RWPE2 (cell line): ENCODE measurements at regions not wholly inside any gene's neighbourhood (a gene's known extent, or its start where the extent isn't known, plus 50 kb on each side); places are given as distances from the start of the nearest gene placed in this dataset.

ENCODE experiments used
- ATAC-seq: fragments of 200-7000 bp; cut with Tn5 transposase; 3 replicates; pipeline ENCODE4 v1.9.1; 2021; ENCODE audit warnings: low read depth
- DNase-seq: peaks from one replicate; pipeline ENCODE4 v3.0.0-alpha.2; 2020; ENCODE audit warnings: low spot score
- H3K27ac ChIP-seq: fragments of 450-650 bp; 2 replicates; pipeline ENCODE4 v1.5.1; 2017; ENCODE audit warnings: mild to moderate bottlenecking; ENCODE audit not compliant: poor library complexity, severe bottlenecking
- H3K27me3 ChIP-seq: fragments of 250-450 bp; sonication (Bioruptor Pico); 2 replicates; pipeline ENCODE4 v1.5.1; 2021; ENCODE audit warnings: mild to moderate bottlenecking, moderate library complexity; ENCODE audit not compliant: insufficient read depth, poor library complexity, severe bottlenecking
- H3K36me3 ChIP-seq: fragments of 250-450 bp; sonication (Bioruptor Pico); 2 replicates; pipeline ENCODE4 v1.5.1; 2020; ENCODE audit warnings: low read depth, mild to moderate bottlenecking, moderate library complexity
- H3K4me1 ChIP-seq: fragments of 250-450 bp; sonication (Bioruptor Pico); 2 replicates; pipeline ENCODE4 v1.5.1; 2021; ENCODE audit warnings: mild to moderate bottlenecking, moderate library complexity; ENCODE audit not compliant: insufficient read depth, poor library complexity, severe bottlenecking
- H3K4me3 ChIP-seq: fragments of 250-450 bp; sonication (Bioruptor Pico); 2 replicates; pipeline ENCODE4 v1.5.1; 2021; ENCODE audit warnings: mild to moderate bottlenecking, moderate library complexity; ENCODE audit not compliant: severe bottlenecking
- H3K9me3 ChIP-seq: fragments of 250-450 bp; sonication (Bioruptor Pico); 2 replicates; pipeline ENCODE4 v1.5.1; 2021; ENCODE audit warnings: mild to moderate bottlenecking, moderate library complexity; ENCODE audit not compliant: severe bottlenecking
- TF ChIP-seq, protein P1 (sequence below): fragments of 450-650 bp; IDR thresholded peaks from one replicate; pipeline ENCODE4 v1.5.1; 2017; ENCODE audit warnings: mild to moderate bottlenecking, moderate library complexity; ENCODE audit not compliant: poor library complexity, severe bottlenecking

DNA sequence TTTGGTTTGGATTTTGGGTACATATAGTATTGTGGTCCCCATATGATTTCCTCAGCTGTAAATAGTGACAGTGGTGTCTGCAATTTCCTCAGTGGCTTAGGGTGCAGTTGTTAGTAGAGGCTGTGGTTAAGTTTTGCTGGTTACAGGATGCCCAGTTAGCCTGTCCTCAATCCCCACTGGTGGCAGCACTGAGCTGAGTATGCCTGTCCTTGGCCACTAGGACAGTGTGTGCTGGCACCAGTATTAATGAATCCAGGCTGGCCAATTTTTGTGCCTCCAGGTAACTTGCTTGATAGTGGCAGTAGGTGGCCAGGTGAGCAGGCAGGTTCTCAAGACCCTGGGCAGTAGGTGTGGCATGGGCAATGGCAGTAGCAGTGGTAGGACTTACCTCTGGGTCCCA lies 973.1 kb downstream of the TMEM182 start:
- Histone ChIP-seq H3K27ac (no peak overlapping the region), H3K4me3 (no peak overlapping the region), H3K9me3 (no peaks in the 10 kb centered on the region), H3K27me3 (no peaks in the 10 kb centered on the region), H3K4me1 (no peaks in the 10 kb centered on the region), H3K36me3 (no peaks in the 10 kb centered on the region)
- TF ChIP-seq, protein P1, sequence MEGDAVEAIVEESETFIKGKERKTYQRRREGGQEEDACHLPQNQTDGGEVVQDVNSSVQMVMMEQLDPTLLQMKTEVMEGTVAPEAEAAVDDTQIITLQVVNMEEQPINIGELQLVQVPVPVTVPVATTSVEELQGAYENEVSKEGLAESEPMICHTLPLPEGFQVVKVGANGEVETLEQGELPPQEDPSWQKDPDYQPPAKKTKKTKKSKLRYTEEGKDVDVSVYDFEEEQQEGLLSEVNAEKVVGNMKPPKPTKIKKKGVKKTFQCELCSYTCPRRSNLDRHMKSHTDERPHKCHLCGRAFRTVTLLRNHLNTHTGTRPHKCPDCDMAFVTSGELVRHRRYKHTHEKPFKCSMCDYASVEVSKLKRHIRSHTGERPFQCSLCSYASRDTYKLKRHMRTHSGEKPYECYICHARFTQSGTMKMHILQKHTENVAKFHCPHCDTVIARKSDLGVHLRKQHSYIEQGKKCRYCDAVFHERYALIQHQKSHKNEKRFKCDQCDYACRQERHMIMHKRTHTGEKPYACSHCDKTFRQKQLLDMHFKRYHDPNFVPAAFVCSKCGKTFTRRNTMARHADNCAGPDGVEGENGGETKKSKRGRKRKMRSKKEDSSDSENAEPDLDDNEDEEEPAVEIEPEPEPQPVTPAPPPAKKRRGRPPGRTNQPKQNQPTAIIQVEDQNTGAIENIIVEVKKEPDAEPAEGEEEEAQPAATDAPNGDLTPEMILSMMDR, result no peak
- no peak for DNase-seq
- no peak for ATAC-seq

- Histone ChIP-seq H3K9me3 (no peaks in the 10 kb centered on the region), H3K27ac (no peak overlapping the region), H3K36me3 (no peaks in the 10 kb centered on the region), H3K4me3 (no peak overlapping the region), H3K27me3 (no peaks in the 10 kb centered on the region), H3K4me1 (no peaks in the 10 kb centered on the region)
- no peak for DNase-seq
- TF ChIP-seq, protein P1, result no peak
- ATAC-seq, result no peak
Measured at GRCh38 chr2:103738108-103738507, 976.3 kb downstream of the TMEM182 start.

DNA sequence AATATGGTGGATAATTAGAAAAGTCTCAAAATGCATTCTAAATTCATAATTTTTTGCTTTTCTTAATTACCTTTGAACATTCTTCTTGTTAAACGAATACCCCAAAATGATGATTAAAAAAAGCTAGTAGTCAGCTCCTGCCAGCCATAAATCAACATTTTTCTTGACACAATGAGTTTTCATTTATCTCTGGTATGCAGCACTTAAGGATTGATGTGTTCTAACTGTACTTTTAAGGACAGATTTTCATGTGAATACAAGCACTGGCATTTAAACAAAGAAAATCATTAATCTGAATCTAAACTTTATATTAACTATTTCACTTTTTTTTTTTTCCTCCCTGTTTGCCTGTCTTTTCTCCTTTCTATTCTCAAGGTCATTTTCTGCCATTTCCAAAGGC lies 976.8 kb downstream of the TMEM182 start:
- TF ChIP-seq, protein P1, result no peak
- Histone ChIP-seq H3K9me3 (no peaks in the 10 kb centered on the region), H3K4me1 (no peaks in the 10 kb centered on the region), H3K27me3 (no peaks in the 10 kb centered on the region), H3K4me3 (no peak overlapping the region), H3K27ac (no peak overlapping the region), H3K36me3 (no peaks in the 10 kb centered on the region)
- ATAC-seq, result no peak
- DNase-seq, result no peak

- no peak for ATAC-seq
- TF ChIP-seq, protein P1, result no peak
- DNase-seq, result no peak
- Histone ChIP-seq H3K27ac (no peak overlapping the region), H3K36me3 (no peaks in the 10 kb centered on the region), H3K4me3 (no peak overlapping the region), H3K9me3 (no peaks in the 10 kb centered on the region), H3K27me3 (no peaks in the 10 kb centered on the region), H3K4me1 (no peaks in the 10 kb centered on the region)
Measured at GRCh38 chr2:103739186-103739585, 977.4 kb downstream of the TMEM182 start.

GRCh38 chr2:103739921-103740320 lies 978.1 kb downstream of the TMEM182 start:
- Histone ChIP-seq H3K36me3 (no peaks in the 10 kb centered on the region), H3K4me1 (no peaks in the 10 kb centered on the region), H3K4me3 (no peak overlapping the region), H3K27me3 (no peaks in the 10 kb centered on the region), H3K27ac (no peak overlapping the region), H3K9me3 (no peaks in the 10 kb centered on the region)
- ATAC-seq (no peak), DNase-seq (no peak)
- TF ChIP-seq, protein P1, result no peak
